ENCODE measurements at regions not wholly inside any gene's neighbourhood (a gene's known extent, or its start where the extent isn't known, plus 50 kb on each side); places are given as distances from the start of the nearest gene placed in this dataset.

- TF ChIP-seq CTCF (IDR thresholded peaks at IDR 0.05): no peak
- TF ChIP-seq ZFX (IDR thresholded peaks at IDR 0.05; ENCODE audit: borderline replicate concordance): no peak
- no peak overlapping the region for H3K27ac ChIP-seq
These were observed 2028.7 kb downstream of the NCAM2 start for GRCh38 chr21:23026878-23027277.

- H3K27ac ChIP-seq: no peak overlapping the region
- TF ChIP-seq CTCF (IDR thresholded peaks at IDR 0.05): no peak
These were observed 2041.6 kb downstream of the NCAM2 start for GRCh38 chr21:23039846-23040245.

GRCh38 chr21:23045955-23046354 is 2047.7 kb downstream of the NCAM2 start:
- H3K27ac ChIP-seq: no peak overlapping the region
- TF ChIP-seq ZFX (IDR thresholded peaks at IDR 0.05; ENCODE audit: borderline replicate concordance) (no peak), CTCF (IDR thresholded peaks at IDR 0.05) (no peak)

GRCh38 chr21:23067672-23068071 is 2069.5 kb downstream of the NCAM2 start:
- H3K27ac ChIP-seq: no peak overlapping the region
- TF ChIP-seq CTCF (IDR thresholded peaks at IDR 0.05) (no peak), ZFX (IDR thresholded peaks at IDR 0.05; ENCODE audit: borderline replicate concordance) (no peak)

GRCh38 chr21:23083242-23083641 is 2085.0 kb downstream of the NCAM2 start:
- H3K27ac ChIP-seq: no peak overlapping the region
- TF ChIP-seq ZFX (IDR thresholded peaks at IDR 0.05; ENCODE audit: borderline replicate concordance): no peak
- TF ChIP-seq CTCF (IDR thresholded peaks at IDR 0.05): no peak

- no peak overlapping the region for H3K27ac ChIP-seq
- no peak for TF ChIP-seq CTCF (IDR thresholded peaks at IDR 0.05)
These were observed 2095.1 kb downstream of the NCAM2 start for GRCh38 chr21:23093259-23093658.

- H3K27ac ChIP-seq: no peak overlapping the region
- TF ChIP-seq ZFX (IDR thresholded peaks at IDR 0.05; ENCODE audit: borderline replicate concordance) (no peak), CTCF (IDR thresholded peaks at IDR 0.05) (no peak)
These were observed 2101.0 kb downstream of the NCAM2 start for GRCh38 chr21:23099185-23099584.

Measured in 22Rv1 (cell line).